ENCODE measurements at regions not wholly inside any gene's neighbourhood (a gene's known extent, or its start where the extent isn't known, plus 50 kb on each side); places are given as distances from the start of the nearest gene placed in this dataset.

DNA sequence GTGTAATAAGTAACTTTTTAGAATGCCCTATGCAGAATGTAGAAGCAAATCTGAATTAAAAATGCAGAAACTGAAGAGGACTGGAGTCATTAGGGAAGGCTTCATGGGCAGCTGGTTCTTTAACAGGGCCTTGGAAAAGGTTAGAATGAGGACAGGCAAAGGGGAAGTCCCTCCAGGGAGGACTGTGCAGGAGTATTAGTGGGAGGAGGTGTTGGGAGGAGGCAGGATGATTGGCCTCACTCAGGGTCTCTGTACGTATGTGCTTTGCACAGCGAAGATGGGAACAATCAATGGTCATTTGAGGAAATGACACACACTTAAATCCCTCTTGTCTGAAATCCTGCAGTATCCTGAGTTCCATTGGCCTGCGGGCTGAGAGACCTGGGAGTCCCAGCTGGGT is 119.7 kb downstream of the PTCSC3 start (continued):
- TF ChIP-seq JUND (IDR thresholded peaks at IDR 0.05), result no peak
- TF ChIP-seq ELF1 (IDR thresholded peaks at IDR 0.05; ENCODE audit: borderline replicate concordance, low read depth), result no peak
- TF ChIP-seq, protein P1, sequence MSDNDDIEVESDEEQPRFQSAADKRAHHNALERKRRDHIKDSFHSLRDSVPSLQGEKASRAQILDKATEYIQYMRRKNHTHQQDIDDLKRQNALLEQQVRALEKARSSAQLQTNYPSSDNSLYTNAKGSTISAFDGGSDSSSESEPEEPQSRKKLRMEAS (IDR thresholded peaks at IDR 0.05), result no peak

DNA sequence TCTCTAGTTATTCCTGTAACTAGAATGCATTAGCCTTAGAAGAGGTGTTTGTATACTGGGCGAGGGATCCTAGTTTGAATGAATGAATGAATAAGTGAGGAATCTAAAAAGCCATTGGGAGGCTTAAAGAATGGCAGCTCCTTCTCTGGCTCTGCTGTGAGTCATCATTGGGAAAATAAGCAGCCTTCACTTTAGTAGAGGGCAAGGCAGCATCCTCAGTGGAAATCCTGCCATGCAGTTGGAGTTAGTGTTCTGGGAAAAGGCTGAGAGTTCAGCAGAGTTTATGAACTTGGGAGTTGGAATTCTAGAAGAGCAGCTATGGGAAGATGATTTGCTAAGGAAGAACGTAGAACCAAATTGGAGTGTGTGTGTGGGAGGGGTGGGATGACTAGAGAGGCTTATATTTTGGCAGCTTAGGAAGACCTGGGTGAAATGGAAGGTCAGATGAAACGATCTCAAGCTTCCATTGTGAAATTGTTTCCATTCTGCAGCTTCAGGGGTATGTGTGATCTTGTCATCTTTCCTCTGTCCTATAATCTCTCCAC is 120.8 kb downstream of the PTCSC3 start:
- intact Hi-C loops (cut with micrococcal nuclease), result no loop called here
- no TSS peak for BruUV-seq (replicated peaks)
- ChIA-PET POLR2A (no interaction called here), RAD21 (ENCODE audit: low non-redundant PET in 1 of 2, low total read pairs in 2 of 2, uncharacterized antibody in 2 of 2, unreplicated experiment in 2 of 2) (no interaction called here), CTCF (no interaction called here)
- Histone ChIP-seq H3K4me3 (replicated peaks in 1 of 2; ENCODE audit: low read depth in 1 of 2, low read length in 2 of 2) (no peak overlapping the region), H3K9ac (ENCODE audit: low read length) (no peak overlapping the region), H3K36me3 (ENCODE audit: control insufficient read depth in 1 of 2, insufficient read depth in 2 of 2, low read length in 2 of 2) (no peaks in the 10 kb centered on the region), H4K20me1 (ENCODE audit: insufficient read depth) (no peaks in the 10 kb centered on the region), H3K4me1 (ENCODE audit: control insufficient read depth in 1 of 2, insufficient read depth in 2 of 2, low read length in 2 of 2) (peaks cover 9 to 10% of the 10 kb centered on the region in 2 experiments), H3K4me2 (ENCODE audit: low read length) (no peak overlapping the region), H3K27ac (ENCODE audit: low read depth, low read length) (no peak overlapping the region), H2AFZ (ENCODE audit: low read depth, low read length, poor library complexity, severe bottlenecking) (no peak overlapping the region), H3K79me2 (ENCODE audit: insufficient read depth, low read length) (no peaks in the 10 kb centered on the region), H3K9me3 (ENCODE audit: control insufficient read depth in 1 of 2, insufficient read depth in 1 of 2, low read depth in 1 of 2, low read length in 2 of 2) (no peaks in the 10 kb centered on the region), H3K9me2 (ENCODE audit: insufficient read depth) (no peaks in the 10 kb centered on the region), H3K27me3 (ENCODE audit: insufficient read depth, low read length) (no peaks in the 10 kb centered on the region)
- TF ChIP-seq SP1 (IDR thresholded peaks at IDR 0.05; ENCODE audit: low read depth) (no peak), YY1 (IDR thresholded peaks at IDR 0.05; ENCODE audit: extremely low read depth, insufficient replicate concordance, low read depth, low read length) (no peak), JUND (IDR thresholded peaks at IDR 0.05) (no peak), POLR2A (IDR thresholded peaks at IDR 0.05; ENCODE audit: borderline replicate concordance, extremely low read depth, insufficient read depth, insufficient read length) (no peak), ZNF274 (IDR thresholded peaks at IDR 0.05; ENCODE audit: low read depth, low read length) (no peak), EZH2 (IDR thresholded peaks at IDR 0.05) (no peak), SIN3A (IDR thresholded peaks at IDR 0.05; ENCODE audit: low read depth) (no peak), ZFX (IDR thresholded peaks at IDR 0.05) (no peak), RAD21 (IDR thresholded peaks at IDR 0.05; ENCODE audit: low read depth) (no peak), EZH2phosphoT487 (IDR thresholded peaks at IDR 0.05; ENCODE audit: borderline replicate concordance) (no peak), SRF (IDR thresholded peaks at IDR 0.05; ENCODE audit: low read depth) (no peak)
- TF ChIP-seq, protein P2, sequence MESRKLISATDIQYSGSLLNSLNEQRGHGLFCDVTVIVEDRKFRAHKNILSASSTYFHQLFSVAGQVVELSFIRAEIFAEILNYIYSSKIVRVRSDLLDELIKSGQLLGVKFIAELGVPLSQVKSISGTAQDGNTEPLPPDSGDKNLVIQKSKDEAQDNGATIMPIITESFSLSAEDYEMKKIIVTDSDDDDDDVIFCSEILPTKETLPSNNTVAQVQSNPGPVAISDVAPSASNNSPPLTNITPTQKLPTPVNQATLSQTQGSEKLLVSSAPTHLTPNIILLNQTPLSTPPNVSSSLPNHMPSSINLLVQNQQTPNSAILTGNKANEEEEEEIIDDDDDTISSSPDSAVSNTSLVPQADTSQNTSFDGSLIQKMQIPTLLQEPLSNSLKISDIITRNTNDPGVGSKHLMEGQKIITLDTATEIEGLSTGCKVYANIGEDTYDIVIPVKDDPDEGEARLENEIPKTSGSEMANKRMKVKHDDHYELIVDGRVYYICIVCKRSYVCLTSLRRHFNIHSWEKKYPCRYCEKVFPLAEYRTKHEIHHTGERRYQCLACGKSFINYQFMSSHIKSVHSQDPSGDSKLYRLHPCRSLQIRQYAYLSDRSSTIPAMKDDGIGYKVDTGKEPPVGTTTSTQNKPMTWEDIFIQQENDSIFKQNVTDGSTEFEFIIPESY (IDR thresholded peaks at IDR 0.05; ENCODE audit: extremely low read depth, insufficient replicate concordance, low read length), result no peak
- TF ChIP-seq, protein P3, sequence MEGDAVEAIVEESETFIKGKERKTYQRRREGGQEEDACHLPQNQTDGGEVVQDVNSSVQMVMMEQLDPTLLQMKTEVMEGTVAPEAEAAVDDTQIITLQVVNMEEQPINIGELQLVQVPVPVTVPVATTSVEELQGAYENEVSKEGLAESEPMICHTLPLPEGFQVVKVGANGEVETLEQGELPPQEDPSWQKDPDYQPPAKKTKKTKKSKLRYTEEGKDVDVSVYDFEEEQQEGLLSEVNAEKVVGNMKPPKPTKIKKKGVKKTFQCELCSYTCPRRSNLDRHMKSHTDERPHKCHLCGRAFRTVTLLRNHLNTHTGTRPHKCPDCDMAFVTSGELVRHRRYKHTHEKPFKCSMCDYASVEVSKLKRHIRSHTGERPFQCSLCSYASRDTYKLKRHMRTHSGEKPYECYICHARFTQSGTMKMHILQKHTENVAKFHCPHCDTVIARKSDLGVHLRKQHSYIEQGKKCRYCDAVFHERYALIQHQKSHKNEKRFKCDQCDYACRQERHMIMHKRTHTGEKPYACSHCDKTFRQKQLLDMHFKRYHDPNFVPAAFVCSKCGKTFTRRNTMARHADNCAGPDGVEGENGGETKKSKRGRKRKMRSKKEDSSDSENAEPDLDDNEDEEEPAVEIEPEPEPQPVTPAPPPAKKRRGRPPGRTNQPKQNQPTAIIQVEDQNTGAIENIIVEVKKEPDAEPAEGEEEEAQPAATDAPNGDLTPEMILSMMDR (IDR thresholded peaks at IDR 0.05 in 2 of 3, conservative IDR thresholded peaks at IDR 0.05 in 1 of 3; ENCODE audit: borderline replicate concordance in 1 of 3, insufficient read depth in 1 of 3, low read depth in 2 of 3, low read length in 2 of 3), result no peak
- TF ChIP-seq, protein P4, sequence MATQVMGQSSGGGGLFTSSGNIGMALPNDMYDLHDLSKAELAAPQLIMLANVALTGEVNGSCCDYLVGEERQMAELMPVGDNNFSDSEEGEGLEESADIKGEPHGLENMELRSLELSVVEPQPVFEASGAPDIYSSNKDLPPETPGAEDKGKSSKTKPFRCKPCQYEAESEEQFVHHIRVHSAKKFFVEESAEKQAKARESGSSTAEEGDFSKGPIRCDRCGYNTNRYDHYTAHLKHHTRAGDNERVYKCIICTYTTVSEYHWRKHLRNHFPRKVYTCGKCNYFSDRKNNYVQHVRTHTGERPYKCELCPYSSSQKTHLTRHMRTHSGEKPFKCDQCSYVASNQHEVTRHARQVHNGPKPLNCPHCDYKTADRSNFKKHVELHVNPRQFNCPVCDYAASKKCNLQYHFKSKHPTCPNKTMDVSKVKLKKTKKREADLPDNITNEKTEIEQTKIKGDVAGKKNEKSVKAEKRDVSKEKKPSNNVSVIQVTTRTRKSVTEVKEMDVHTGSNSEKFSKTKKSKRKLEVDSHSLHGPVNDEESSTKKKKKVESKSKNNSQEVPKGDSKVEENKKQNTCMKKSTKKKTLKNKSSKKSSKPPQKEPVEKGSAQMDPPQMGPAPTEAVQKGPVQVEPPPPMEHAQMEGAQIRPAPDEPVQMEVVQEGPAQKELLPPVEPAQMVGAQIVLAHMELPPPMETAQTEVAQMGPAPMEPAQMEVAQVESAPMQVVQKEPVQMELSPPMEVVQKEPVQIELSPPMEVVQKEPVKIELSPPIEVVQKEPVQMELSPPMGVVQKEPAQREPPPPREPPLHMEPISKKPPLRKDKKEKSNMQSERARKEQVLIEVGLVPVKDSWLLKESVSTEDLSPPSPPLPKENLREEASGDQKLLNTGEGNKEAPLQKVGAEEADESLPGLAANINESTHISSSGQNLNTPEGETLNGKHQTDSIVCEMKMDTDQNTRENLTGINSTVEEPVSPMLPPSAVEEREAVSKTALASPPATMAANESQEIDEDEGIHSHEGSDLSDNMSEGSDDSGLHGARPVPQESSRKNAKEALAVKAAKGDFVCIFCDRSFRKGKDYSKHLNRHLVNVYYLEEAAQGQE (IDR thresholded peaks at IDR 0.05; ENCODE audit: low read depth), result no peak
- TF ChIP-seq, protein P1 (IDR thresholded peaks at IDR 0.05), result no peak
- no peak for DNase-seq (ENCODE audit: low read depth, low spot score)
- no peak for ATAC-seq

All from HCT116 (cell line).